Transverse colon (tissue), 4 donors: ENCODE measurements at regions not wholly inside any gene's neighbourhood (a gene's known extent, or its start where the extent isn't known, plus 50 kb on each side); places are given as distances from the start of the nearest gene placed in this dataset.

Experiments used
- DNase-seq: peaks from one replicate; pipeline ENCODE4 v3.0.0-alpha.2; 2019
- H3K27ac ChIP-seq, 4 donors: fragments of 200-600 bp; sonication (generic); 2 replicates each; pipeline ENCODE4 v1.5.1; 2016 to 2018; ENCODE audit warnings: inconsistent platforms in 4 of 4
- H3K27me3 ChIP-seq: fragments of 200-600 bp; sonication (generic); 2 replicates; pipeline ENCODE4 v1.5.1; 2017; ENCODE audit warnings: inconsistent platforms
- H3K36me3 ChIP-seq, 4 donors: fragments of 200-600 bp; sonication (generic); 2 replicates each; pipeline ENCODE4 v1.5.1; 2017 to 2019; ENCODE audit warnings: inconsistent platforms in 4 of 4
- H3K4me1 ChIP-seq, 4 donors: fragments of 200-600 bp; sonication (generic); 2 replicates each; pipeline ENCODE4 v1.5.1; 2017 to 2020; ENCODE audit warnings: inconsistent platforms in 4 of 4
- H3K4me3 ChIP-seq, 4 donors: fragments of 200-600 bp; sonication (generic); 1 replicate in 1 of 4; 2 replicates in 3 of 4; pipeline versions ENCODE4 v1.5.1 to v1.6.1; 2017 to 2019; ENCODE audit warnings: inconsistent platforms in 4 of 4
- H3K9me3 ChIP-seq, 2 donors: fragments of 200-600 bp; sonication (generic); 2 replicates each; pipeline ENCODE4 v1.5.1; 2017 to 2019; ENCODE audit warnings: inconsistent platforms in 2 of 2
- EP300 ChIP-seq: sonication (generic); formaldehyde crosslinking; IDR thresholded peaks from one replicate; pipeline ENCODE4 v1.6.1; 2017; ENCODE audit warnings: antibody characterized with exemption, low read depth
- POLR2A ChIP-seq: fragments of 450-650 bp; IDR thresholded peaks from one replicate; pipeline ENCODE4 v1.6.1; 2016; ENCODE audit warnings: antibody characterized with exemption, mild to moderate bottlenecking, moderate library complexity
- POLR2AphosphoS5 ChIP-seq, 3 donors: sonication (generic); formaldehyde crosslinking; IDR thresholded peaks; one replicate each; pipeline ENCODE4 v1.6.1; 2016; ENCODE audit warnings: antibody characterized with exemption in 3 of 3
- WGBS, 2 donors: methylation state at CpG; one replicate each; pipeline ENCODE4 v1.1.5; 2018; ENCODE audit warnings: low coverage in 1 of 2; 5-methylcytosine and 5-hydroxymethylcytosine counted together
- in situ Hi-C, 4 donors: fragments of 200-750 bp; cut with MboI; loops; one replicate each; pipeline versions ENCODE4 v1.15.0 to v1.15.1; 2017; ENCODE audit warnings: low sequenced_read_pairs in 3 of 4, low pct_ligation_motif_present in 1 of 4, low pct_unique_long_range_greater_than_20kb in 1 of 4
- intact Hi-C: fragments of 100-400 bp; cut with DNase I; formaldehyde crosslinking; loops from one replicate; pipeline ENCODE4 v1.15.1; 2023; ENCODE audit warnings: low total_unique reads
- TF ChIP-seq, protein P1 (sequence below), 5 experiments: fragments of 200-600 bp in 3 of 5; fragments of 450-650 bp in 2 of 5; sonication (generic) in 3 of 5; IDR thresholded peaks; 1 replicate in 2 of 5; 2 replicates in 3 of 5; pipeline ENCODE4 v1.5.1; 2016 to 2017; ENCODE audit warnings: antibody characterized with exemption in 5 of 5, inconsistent platforms in 3 of 5, mild to moderate bottlenecking in 2 of 5, moderate library complexity in 1 of 5

DNA sequence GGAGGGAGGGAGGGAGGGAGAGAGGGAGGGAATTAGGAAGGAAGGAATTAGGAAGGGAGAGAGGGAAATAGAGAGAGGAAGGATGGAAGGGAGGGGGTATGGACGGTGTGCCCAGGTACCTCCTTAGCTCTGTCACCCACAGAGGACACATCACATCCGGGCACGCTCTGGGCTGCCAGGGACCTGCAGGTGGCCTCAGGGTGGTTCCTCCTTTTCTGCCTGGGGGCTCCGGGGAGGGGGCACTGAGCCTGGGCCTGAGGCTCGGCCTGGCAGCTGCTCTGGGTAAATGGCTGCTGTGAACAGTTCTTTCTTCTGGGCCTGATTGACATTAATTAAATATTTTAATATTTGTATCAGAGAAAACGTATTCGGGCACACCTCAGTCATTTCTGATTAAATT is 733.5 kb downstream of the BRD1 start:
- intact Hi-C loops = no loop called here
- no peaks in the 10 kb centered on the region for H3K27me3 ChIP-seq

DNA sequence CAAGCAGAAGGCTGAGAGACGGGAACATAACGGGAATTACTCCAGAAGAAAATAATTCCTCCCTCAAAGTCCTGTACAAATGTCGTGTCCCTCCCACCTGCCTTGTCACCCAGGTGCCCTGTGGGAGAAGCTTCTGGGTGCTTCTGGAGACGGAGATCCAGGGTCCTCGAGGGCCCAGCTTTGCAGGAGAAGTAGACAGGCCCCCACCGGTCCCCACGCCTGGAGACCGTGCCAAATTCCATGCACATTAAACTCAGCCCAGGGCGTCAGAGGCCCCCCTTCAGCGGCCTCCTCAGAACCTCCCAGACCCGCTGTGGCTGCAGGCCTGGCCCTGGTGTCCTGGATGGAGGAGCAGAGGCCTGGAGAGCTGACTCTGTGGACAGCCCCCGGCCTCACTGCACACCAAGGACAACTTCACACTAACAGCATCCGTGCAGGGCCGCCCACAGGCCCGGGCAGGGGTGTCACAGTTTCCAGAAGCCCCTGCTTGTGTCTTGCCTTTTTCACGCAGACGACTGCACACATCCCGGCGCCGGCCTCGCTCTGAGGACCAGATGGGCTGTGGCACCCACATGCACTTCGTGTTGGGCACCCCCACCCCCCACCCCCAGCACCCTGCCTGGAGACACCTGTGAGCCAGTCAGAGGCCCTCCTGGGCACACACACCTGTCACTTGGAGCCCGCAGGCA is 734.3 kb downstream of the BRD1 start:
- WGBS, 2 donors = 66% methylated on average over 22 of the region's 23 CpGs; no CpG with 5 or more reads in 1 of the 2 donors

More for the DNA sequence above, 733.5 kb downstream of the BRD1 start:
- H3K36me3 ChIP-seq = no peaks in the 10 kb centered on the region
- TF ChIP-seq, protein P1, sequence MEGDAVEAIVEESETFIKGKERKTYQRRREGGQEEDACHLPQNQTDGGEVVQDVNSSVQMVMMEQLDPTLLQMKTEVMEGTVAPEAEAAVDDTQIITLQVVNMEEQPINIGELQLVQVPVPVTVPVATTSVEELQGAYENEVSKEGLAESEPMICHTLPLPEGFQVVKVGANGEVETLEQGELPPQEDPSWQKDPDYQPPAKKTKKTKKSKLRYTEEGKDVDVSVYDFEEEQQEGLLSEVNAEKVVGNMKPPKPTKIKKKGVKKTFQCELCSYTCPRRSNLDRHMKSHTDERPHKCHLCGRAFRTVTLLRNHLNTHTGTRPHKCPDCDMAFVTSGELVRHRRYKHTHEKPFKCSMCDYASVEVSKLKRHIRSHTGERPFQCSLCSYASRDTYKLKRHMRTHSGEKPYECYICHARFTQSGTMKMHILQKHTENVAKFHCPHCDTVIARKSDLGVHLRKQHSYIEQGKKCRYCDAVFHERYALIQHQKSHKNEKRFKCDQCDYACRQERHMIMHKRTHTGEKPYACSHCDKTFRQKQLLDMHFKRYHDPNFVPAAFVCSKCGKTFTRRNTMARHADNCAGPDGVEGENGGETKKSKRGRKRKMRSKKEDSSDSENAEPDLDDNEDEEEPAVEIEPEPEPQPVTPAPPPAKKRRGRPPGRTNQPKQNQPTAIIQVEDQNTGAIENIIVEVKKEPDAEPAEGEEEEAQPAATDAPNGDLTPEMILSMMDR (IDR thresholded peaks at IDR 0.05) = no peak
- no peak for TF ChIP-seq POLR2AphosphoS5 (IDR thresholded peaks at IDR 0.05)
- no peak for TF ChIP-seq POLR2A
- no peak for TF ChIP-seq EP300
- no peak for DNase-seq
- H3K27ac ChIP-seq = no peak overlapping the region
- no peaks in the 10 kb centered on the region for H3K9me3 ChIP-seq
- WGBS, 2 donors = 66 to 71% methylated on average over 3 to 7 of the region's 7 CpGs
- H3K4me3 ChIP-seq = no peak overlapping the region
- H3K4me1 ChIP-seq = no peaks in the 10 kb centered on the region
- in situ Hi-C loops = no loop called here

DNA sequence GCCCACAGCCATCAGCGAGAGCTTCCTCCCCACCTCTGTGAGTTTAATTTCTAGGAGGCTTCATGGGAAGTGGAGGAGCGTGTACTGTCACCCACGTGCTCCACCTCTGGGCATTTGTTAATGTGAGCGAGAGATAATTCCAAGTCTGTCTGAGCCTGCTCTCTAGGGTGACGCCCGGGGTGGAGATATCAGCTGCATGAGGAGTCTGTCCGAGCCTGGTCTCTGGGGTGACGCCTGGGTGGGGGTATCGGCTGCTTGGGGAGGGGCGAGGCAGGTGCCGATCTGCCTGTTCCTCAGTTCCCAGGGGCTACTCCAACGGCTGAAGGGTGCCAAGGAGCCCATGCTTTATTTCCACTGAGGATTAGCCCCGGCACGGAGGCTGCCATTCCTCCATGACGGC is 735.0 kb downstream of the BRD1 start:
- no peak for DNase-seq
- 81% methylated on average over 15 of the region's 15 CpGs; no CpG with 5 or more reads in 1 of the 2 donors for WGBS, 2 donors
- TF ChIP-seq, protein P1 (IDR thresholded peaks at IDR 0.05) = no peak
- TF ChIP-seq POLR2A = no peak
- no peak for TF ChIP-seq POLR2AphosphoS5 (IDR thresholded peaks at IDR 0.05)
- no peak for TF ChIP-seq EP300
- no peaks in the 10 kb centered on the region for H3K9me3 ChIP-seq
- no peaks in the 10 kb centered on the region for H3K4me1 ChIP-seq
- H3K27ac ChIP-seq = no peak overlapping the region
- in situ Hi-C loops = no loop called here
- H3K36me3 ChIP-seq = no peaks in the 10 kb centered on the region
- intact Hi-C loops = no loop called here
- no peaks in the 10 kb centered on the region for H3K27me3 ChIP-seq
- H3K4me3 ChIP-seq = no peak overlapping the region

More for the DNA sequence above, 734.3 kb downstream of the BRD1 start:
- no peak for TF ChIP-seq POLR2A
- TF ChIP-seq, protein P1 (IDR thresholded peaks at IDR 0.05) = no peak
- TF ChIP-seq EP300 = no peak
- no peak for TF ChIP-seq POLR2AphosphoS5 (IDR thresholded peaks at IDR 0.05)
- in situ Hi-C loops (no loop called here), intact Hi-C loops (no loop called here)
- no peak overlapping the region for H3K27ac ChIP-seq
- H3K9me3 ChIP-seq = no peaks in the 10 kb centered on the region
- no peaks in the 10 kb centered on the region for H3K36me3 ChIP-seq
- no peak for DNase-seq
- no peaks in the 10 kb centered on the region for H3K4me1 ChIP-seq
- H3K4me3 ChIP-seq = no peak overlapping the region
- no peaks in the 10 kb centered on the region for H3K27me3 ChIP-seq

DNA sequence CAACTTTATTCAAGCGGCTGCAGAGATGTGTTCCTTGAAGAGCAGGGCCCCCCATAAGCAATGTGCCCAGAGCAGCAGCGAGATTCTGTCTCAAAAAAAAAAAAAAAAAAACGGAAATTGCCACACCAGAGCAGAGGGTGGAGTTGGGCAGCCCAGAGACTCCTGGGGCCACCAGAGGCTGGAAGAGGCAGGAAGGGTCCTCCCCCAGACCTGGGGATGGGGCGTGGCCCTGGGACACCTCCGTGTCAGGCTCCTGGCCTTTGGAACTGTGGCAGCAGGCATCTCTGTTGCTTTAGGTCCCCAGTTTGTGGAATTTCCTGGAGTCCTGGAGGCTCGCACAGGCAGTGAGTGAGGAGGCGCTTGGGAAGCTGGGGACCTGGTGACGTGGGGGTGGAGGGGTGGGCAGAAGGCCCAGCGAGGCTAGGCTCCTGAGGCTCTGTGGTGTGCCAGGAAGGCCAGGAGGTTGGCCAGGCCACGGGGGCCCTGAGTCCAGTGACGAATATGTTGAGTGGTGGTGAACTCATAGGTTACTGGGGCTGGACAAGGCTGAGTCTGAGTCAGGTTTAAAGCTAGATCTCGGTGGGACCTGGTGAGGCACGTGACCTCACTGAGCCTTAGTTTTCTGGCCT is 735.6 kb downstream of the BRD1 start:
- no peaks in the 10 kb centered on the region for H3K9me3 ChIP-seq
- no peaks in the 10 kb centered on the region for H3K36me3 ChIP-seq
- 21 to 50% methylated on average over 4 to 13 of the region's 13 CpGs for WGBS, 2 donors
- H3K4me3 ChIP-seq = no peak overlapping the region
- no peaks in the 10 kb centered on the region for H3K27me3 ChIP-seq
- intact Hi-C loops = no loop called here
- no peak overlapping the region for H3K27ac ChIP-seq
- in situ Hi-C loops = no loop called here
- H3K4me1 ChIP-seq = no peaks in the 10 kb centered on the region
- no peak for DNase-seq
- TF ChIP-seq, protein P1 (IDR thresholded peaks at IDR 0.05) = no peak
- no peak for TF ChIP-seq POLR2A
- TF ChIP-seq POLR2AphosphoS5 (IDR thresholded peaks at IDR 0.05) = no peak
- no peak for TF ChIP-seq EP300
